ENCODE measurements at regions not wholly inside any gene's neighbourhood (a gene's known extent, or its start where the extent isn't known, plus 50 kb on each side); places are given as distances from the start of the nearest gene placed in this dataset.

DNA sequence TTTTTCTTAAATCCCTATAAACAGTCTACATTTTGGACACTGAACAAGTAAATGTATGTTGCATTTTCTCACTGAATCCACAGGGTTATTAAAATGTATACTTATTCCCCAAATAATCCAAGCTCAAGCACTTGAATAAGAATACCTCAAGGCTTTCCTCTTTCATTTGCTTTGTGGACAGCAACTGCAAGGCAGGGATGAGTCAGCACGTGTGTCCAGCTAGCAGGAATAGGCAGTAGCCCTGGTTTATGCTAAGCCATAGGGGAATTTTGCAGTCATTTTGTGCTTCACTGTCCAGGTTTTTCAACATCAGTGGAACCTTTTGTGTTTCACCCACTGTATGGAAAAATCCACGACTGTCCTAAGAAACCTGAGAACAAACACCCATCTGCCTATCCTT, 96.7 kb upstream of the KCNMB2 start:
- TF ChIP-seq, protein P1, sequence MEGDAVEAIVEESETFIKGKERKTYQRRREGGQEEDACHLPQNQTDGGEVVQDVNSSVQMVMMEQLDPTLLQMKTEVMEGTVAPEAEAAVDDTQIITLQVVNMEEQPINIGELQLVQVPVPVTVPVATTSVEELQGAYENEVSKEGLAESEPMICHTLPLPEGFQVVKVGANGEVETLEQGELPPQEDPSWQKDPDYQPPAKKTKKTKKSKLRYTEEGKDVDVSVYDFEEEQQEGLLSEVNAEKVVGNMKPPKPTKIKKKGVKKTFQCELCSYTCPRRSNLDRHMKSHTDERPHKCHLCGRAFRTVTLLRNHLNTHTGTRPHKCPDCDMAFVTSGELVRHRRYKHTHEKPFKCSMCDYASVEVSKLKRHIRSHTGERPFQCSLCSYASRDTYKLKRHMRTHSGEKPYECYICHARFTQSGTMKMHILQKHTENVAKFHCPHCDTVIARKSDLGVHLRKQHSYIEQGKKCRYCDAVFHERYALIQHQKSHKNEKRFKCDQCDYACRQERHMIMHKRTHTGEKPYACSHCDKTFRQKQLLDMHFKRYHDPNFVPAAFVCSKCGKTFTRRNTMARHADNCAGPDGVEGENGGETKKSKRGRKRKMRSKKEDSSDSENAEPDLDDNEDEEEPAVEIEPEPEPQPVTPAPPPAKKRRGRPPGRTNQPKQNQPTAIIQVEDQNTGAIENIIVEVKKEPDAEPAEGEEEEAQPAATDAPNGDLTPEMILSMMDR (conservative IDR thresholded peaks at IDR 0.05; ENCODE audit: low read depth, low read length): no peak
- no peak for TF ChIP-seq EZH2 (IDR thresholded peaks at IDR 0.05; ENCODE audit: borderline replicate concordance, low read depth, low read length, poor library complexity, severe bottlenecking)

Measured in A673 (cell line).